ENCODE measurements at regions not wholly inside any gene's neighbourhood (a gene's known extent, or its start where the extent isn't known, plus 50 kb on each side); places are given as distances from the start of the nearest gene placed in this dataset.

DNA sequence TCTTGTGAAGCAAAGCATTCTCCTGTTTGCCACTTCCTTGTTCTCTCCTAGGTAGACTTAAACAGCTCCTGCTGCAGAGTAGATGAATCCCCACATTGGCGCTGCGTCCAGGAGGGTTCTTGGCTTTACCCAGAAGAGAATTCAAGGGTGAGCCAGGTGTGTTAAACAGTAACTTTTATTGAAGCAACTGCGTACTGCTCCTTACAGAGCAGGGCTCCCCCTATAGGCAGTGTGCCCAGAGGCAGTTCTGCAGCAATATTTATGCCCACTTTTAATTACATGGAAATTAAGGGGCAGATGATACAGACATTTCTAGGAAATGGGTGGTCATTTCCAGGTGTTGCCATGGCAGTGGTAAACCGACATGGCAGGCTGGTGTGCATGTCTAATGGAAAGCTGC lies 987.6 kb upstream of the RBFOX1 start:
- Histone ChIP-seq H3K4me2 (ENCODE audit: low read length) (no peak overlapping the region), H3K9ac (ENCODE audit: low read length) (no peak overlapping the region), H4K20me1 (ENCODE audit: insufficient read depth) (no peaks in the 10 kb centered on the region), H3K4me3 (replicated peaks in 1 of 2; ENCODE audit: low read depth in 1 of 2, low read length in 2 of 2) (no peak overlapping the region), H3K9me2 (ENCODE audit: insufficient read depth) (no peaks in the 10 kb centered on the region), H3K79me2 (ENCODE audit: insufficient read depth, low read length) (no peaks in the 10 kb centered on the region), H3K36me3 (ENCODE audit: control insufficient read depth in 1 of 2, insufficient read depth in 2 of 2, low read length in 2 of 2) (no peaks in the 10 kb centered on the region), H3K9me3 (ENCODE audit: control insufficient read depth in 1 of 2, insufficient read depth in 1 of 2, low read depth in 1 of 2, low read length in 2 of 2) (no peaks in the 10 kb centered on the region), H3K4me1 (ENCODE audit: control insufficient read depth in 1 of 2, insufficient read depth in 2 of 2, low read length in 2 of 2) (no peaks in the 10 kb centered on the region), H2AFZ (ENCODE audit: low read depth, low read length, poor library complexity, severe bottlenecking) (no peak overlapping the region), H3K27me3 (ENCODE audit: insufficient read depth, low read length) (no peaks in the 10 kb centered on the region), H3K27ac (ENCODE audit: low read depth, low read length) (no peak overlapping the region)
- TF ChIP-seq POLR2AphosphoS5 (IDR thresholded peaks at IDR 0.05; ENCODE audit: low read depth, low read length) (no peak), POLR2A (IDR thresholded peaks at IDR 0.05; ENCODE audit: borderline replicate concordance, extremely low read depth, insufficient read depth, insufficient read length) (no peak), SP1 (IDR thresholded peaks at IDR 0.05; ENCODE audit: low read depth) (no peak), EZH2phosphoT487 (IDR thresholded peaks at IDR 0.05; ENCODE audit: borderline replicate concordance) (no peak), CEBPB (IDR thresholded peaks at IDR 0.05; ENCODE audit: low read depth) (no peak), TCF7L2 (IDR thresholded peaks at IDR 0.05; ENCODE audit: borderline replicate concordance, extremely low read depth, insufficient read depth, insufficient read length) (no peak), YY1 (IDR thresholded peaks at IDR 0.05; ENCODE audit: extremely low read depth, insufficient replicate concordance, low read depth, low read length) (no peak), RAD21 (IDR thresholded peaks at IDR 0.05; ENCODE audit: low read depth) (no peak), ELF1 (IDR thresholded peaks at IDR 0.05; ENCODE audit: borderline replicate concordance, low read depth) (no peak), ZNF274 (IDR thresholded peaks at IDR 0.05; ENCODE audit: low read depth, low read length) (no peak), CBX3 (IDR thresholded peaks at IDR 0.05; ENCODE audit: low read depth) (no peak), EZH2 (IDR thresholded peaks at IDR 0.05) (no peak), EGR1 (IDR thresholded peaks at IDR 0.05; ENCODE audit: low read depth) (no peak), SIN3A (IDR thresholded peaks at IDR 0.05; ENCODE audit: low read depth) (no peak)
- TF ChIP-seq, protein P1, sequence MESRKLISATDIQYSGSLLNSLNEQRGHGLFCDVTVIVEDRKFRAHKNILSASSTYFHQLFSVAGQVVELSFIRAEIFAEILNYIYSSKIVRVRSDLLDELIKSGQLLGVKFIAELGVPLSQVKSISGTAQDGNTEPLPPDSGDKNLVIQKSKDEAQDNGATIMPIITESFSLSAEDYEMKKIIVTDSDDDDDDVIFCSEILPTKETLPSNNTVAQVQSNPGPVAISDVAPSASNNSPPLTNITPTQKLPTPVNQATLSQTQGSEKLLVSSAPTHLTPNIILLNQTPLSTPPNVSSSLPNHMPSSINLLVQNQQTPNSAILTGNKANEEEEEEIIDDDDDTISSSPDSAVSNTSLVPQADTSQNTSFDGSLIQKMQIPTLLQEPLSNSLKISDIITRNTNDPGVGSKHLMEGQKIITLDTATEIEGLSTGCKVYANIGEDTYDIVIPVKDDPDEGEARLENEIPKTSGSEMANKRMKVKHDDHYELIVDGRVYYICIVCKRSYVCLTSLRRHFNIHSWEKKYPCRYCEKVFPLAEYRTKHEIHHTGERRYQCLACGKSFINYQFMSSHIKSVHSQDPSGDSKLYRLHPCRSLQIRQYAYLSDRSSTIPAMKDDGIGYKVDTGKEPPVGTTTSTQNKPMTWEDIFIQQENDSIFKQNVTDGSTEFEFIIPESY (IDR thresholded peaks at IDR 0.05; ENCODE audit: extremely low read depth, insufficient replicate concordance, low read length), result no peak
- TF ChIP-seq, protein P2, sequence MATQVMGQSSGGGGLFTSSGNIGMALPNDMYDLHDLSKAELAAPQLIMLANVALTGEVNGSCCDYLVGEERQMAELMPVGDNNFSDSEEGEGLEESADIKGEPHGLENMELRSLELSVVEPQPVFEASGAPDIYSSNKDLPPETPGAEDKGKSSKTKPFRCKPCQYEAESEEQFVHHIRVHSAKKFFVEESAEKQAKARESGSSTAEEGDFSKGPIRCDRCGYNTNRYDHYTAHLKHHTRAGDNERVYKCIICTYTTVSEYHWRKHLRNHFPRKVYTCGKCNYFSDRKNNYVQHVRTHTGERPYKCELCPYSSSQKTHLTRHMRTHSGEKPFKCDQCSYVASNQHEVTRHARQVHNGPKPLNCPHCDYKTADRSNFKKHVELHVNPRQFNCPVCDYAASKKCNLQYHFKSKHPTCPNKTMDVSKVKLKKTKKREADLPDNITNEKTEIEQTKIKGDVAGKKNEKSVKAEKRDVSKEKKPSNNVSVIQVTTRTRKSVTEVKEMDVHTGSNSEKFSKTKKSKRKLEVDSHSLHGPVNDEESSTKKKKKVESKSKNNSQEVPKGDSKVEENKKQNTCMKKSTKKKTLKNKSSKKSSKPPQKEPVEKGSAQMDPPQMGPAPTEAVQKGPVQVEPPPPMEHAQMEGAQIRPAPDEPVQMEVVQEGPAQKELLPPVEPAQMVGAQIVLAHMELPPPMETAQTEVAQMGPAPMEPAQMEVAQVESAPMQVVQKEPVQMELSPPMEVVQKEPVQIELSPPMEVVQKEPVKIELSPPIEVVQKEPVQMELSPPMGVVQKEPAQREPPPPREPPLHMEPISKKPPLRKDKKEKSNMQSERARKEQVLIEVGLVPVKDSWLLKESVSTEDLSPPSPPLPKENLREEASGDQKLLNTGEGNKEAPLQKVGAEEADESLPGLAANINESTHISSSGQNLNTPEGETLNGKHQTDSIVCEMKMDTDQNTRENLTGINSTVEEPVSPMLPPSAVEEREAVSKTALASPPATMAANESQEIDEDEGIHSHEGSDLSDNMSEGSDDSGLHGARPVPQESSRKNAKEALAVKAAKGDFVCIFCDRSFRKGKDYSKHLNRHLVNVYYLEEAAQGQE (IDR thresholded peaks at IDR 0.05; ENCODE audit: low read depth), result no peak
- TF ChIP-seq, protein P3, sequence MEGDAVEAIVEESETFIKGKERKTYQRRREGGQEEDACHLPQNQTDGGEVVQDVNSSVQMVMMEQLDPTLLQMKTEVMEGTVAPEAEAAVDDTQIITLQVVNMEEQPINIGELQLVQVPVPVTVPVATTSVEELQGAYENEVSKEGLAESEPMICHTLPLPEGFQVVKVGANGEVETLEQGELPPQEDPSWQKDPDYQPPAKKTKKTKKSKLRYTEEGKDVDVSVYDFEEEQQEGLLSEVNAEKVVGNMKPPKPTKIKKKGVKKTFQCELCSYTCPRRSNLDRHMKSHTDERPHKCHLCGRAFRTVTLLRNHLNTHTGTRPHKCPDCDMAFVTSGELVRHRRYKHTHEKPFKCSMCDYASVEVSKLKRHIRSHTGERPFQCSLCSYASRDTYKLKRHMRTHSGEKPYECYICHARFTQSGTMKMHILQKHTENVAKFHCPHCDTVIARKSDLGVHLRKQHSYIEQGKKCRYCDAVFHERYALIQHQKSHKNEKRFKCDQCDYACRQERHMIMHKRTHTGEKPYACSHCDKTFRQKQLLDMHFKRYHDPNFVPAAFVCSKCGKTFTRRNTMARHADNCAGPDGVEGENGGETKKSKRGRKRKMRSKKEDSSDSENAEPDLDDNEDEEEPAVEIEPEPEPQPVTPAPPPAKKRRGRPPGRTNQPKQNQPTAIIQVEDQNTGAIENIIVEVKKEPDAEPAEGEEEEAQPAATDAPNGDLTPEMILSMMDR (IDR thresholded peaks at IDR 0.05 in 2 of 3, conservative IDR thresholded peaks at IDR 0.05 in 1 of 3; ENCODE audit: borderline replicate concordance in 1 of 3, insufficient read depth in 1 of 3, low read depth in 2 of 3, low read length in 2 of 3), result no peak
- TF ChIP-seq, protein P4, sequence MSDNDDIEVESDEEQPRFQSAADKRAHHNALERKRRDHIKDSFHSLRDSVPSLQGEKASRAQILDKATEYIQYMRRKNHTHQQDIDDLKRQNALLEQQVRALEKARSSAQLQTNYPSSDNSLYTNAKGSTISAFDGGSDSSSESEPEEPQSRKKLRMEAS (IDR thresholded peaks at IDR 0.05), result no peak
- no peak for DNase-seq (ENCODE audit: low read depth, low spot score)
- BruUV-seq (replicated peaks), result no TSS peak
- intact Hi-C loops (cut with micrococcal nuclease), result no loop called here
- no peak for ATAC-seq
- ChIA-PET CTCF (no interaction called here), POLR2A (no interaction called here), RAD21 (ENCODE audit: low non-redundant PET in 1 of 2, low total read pairs in 2 of 2, uncharacterized antibody in 2 of 2, unreplicated experiment in 2 of 2) (no interaction called here)
